HCT116 (cell line): ENCODE measurements at regions not wholly inside any gene's neighbourhood (a gene's known extent, or its start where the extent isn't known, plus 50 kb on each side); places are given as distances from the start of the nearest gene placed in this dataset.

Experiments used
- ATAC-seq: fragments of 200-7000 bp; cut with Tn5 transposase; 2 replicates; pipeline ENCODE4 v1.9.1; 2020; ENCODE audit warnings: mild to moderate bottlenecking, moderate library complexity
- BruUV-seq: library from RNA; stranded (reverse); fragments of 400-500 nt; replicated peaks from 2 replicates; lab custom pipeline; 2021; lab: Mats Ljungman, UMichigan
- CTCF ChIA-PET: fragments of 300-600 bp; sonication (Branson Sonifier 250); formaldehyde crosslinking; loops from one replicate; lab custom pipeline; 2021; ENCODE audit warnings: antibody characterized with exemption; lab: Charles Lee
- POLR2A ChIA-PET: fragments of 300-600, 350-600 bp; sonication (Branson Sonifier 250); formaldehyde crosslinking; loops from one replicate; lab custom pipeline; 2021; ENCODE audit warnings: antibody characterized with exemption; lab: Charles Lee
- RAD21 ChIA-PET, 2 experiments: fragments of 300-600 bp; sonication (Branson Sonifier 250); formaldehyde crosslinking; loops; one replicate each; lab custom pipeline; 2023; ENCODE audit warnings: low total read pairs in 2 of 2; ENCODE audit not compliant: uncharacterized antibody in 2 of 2, unreplicated experiment in 2 of 2, low non-redundant PET in 1 of 2; lab: Charles Lee
- DNase-seq: peaks from one replicate; pipeline ENCODE4 v3.0.0-alpha.2; 2010; ENCODE audit warnings: low read depth, low spot score
- H2AFZ ChIP-seq: fragments of 200-600 bp; shearing (Covaris generic), sonication (generic); 2 replicates; pipeline ENCODE4 v1.6.1; 2017; ENCODE audit warnings: low read depth, mixed run types, mixed read lengths, antibody characterized with exemption, low read length; ENCODE audit not compliant: poor library complexity, severe bottlenecking
- H3K27ac ChIP-seq: 2 replicates; pipeline ENCODE4 v1.5.1; 2012; ENCODE audit warnings: low read depth, low read length
- H3K27me3 ChIP-seq: fragments of 200-600 bp; sonication (generic); 2 replicates; pipeline ENCODE4 v1.6.1; 2016; ENCODE audit warnings: mixed run types, low read length, mixed read lengths; ENCODE audit not compliant: insufficient read depth
- H3K36me3 ChIP-seq, 2 experiments: fragments of 200-500 bp in 1 of 2; fragments of 200-600 bp in 1 of 2; sonication (Bioruptor generic) in 1 of 2; sonication (generic) in 1 of 2; 2 replicates each; pipeline versions ENCODE4 v1.5.1 to v1.6.1; 2014 to 2016; ENCODE audit warnings: low read length in 2 of 2, inconsistent platforms in 1 of 2, mixed read lengths in 1 of 2, mixed run types in 1 of 2; ENCODE audit not compliant: insufficient read depth in 2 of 2, control insufficient read depth in 1 of 2
- H3K4me1 ChIP-seq, 2 experiments: fragments of 200-600 bp in 1 of 2; sonication (generic) in 1 of 2; 2 replicates each; pipeline versions ENCODE4 v1.5.1 to v1.6.1; 2012 to 2017; ENCODE audit warnings: low read length in 2 of 2, inconsistent platforms in 1 of 2, mild to moderate bottlenecking in 1 of 2, mixed read lengths in 1 of 2, mixed run types in 1 of 2, moderate library complexity in 1 of 2; ENCODE audit not compliant: insufficient read depth in 2 of 2, control insufficient read depth in 1 of 2
- H3K4me2 ChIP-seq: fragments of 200-600 bp; sonication (generic); 2 replicates; pipeline ENCODE4 v1.6.1; 2017; ENCODE audit warnings: mixed run types, low read length, mixed read lengths
- H3K4me3 ChIP-seq, 2 experiments: fragments of 200-600 bp in 1 of 2; sonication (generic) in 1 of 2; replicated peaks in 1 of 2; 2 replicates each; pipeline ENCODE4 v1.5.1; 2011 to 2016; ENCODE audit warnings: low read length in 2 of 2, control low read depth in 1 of 2, low read depth in 1 of 2, mild to moderate bottlenecking in 1 of 2, mixed read lengths in 1 of 2, mixed run types in 1 of 2
- H3K79me2 ChIP-seq: fragments of 200-600 bp; sonication (generic); 2 replicates; pipeline ENCODE4 v1.6.1; 2017; ENCODE audit warnings: mild to moderate bottlenecking, mixed run types, low read length, moderate library complexity, mixed read lengths; ENCODE audit not compliant: insufficient read depth
- H3K9ac ChIP-seq: fragments of 200-600 bp; sonication (generic); 2 replicates; pipeline ENCODE4 v1.6.1; 2016; ENCODE audit warnings: low read length, mixed read lengths
- H3K9me2 ChIP-seq: fragments of 200-600 bp; sonication (generic), shearing (Covaris generic); 2 replicates; pipeline ENCODE4 v1.6.1; 2017; ENCODE audit warnings: mixed run types, mild to moderate bottlenecking, moderate library complexity; ENCODE audit not compliant: insufficient read depth
- H3K9me3 ChIP-seq, 2 experiments: fragments of 200-500 bp in 1 of 2; fragments of 200-600 bp in 1 of 2; sonication (Bioruptor generic) in 1 of 2; sonication (generic) in 1 of 2; 2 replicates each; pipeline ENCODE4 v1.6.1; 2014 to 2017; ENCODE audit warnings: low read length in 2 of 2, mixed read lengths in 2 of 2, inconsistent platforms in 1 of 2, low read depth in 1 of 2, mild to moderate bottlenecking in 1 of 2, mixed run types in 1 of 2, moderate library complexity in 1 of 2; ENCODE audit not compliant: control insufficient read depth in 1 of 2, insufficient read depth in 1 of 2
- H4K20me1 ChIP-seq: fragments of 200-600 bp; sonication (generic), shearing (Covaris generic); 2 replicates; pipeline ENCODE4 v1.6.1; 2017; ENCODE audit warnings: mixed run types, mild to moderate bottlenecking, moderate library complexity; ENCODE audit not compliant: insufficient read depth
- CTCF ChIP-seq, 3 experiments: fragments of 200-600 bp in 1 of 3; sonication (generic) in 1 of 3; IDR thresholded peaks in 2 of 3; conservative IDR thresholded peaks in 1 of 3; 2 replicates each; pipeline ENCODE4 v1.5.1; 2012 to 2017; ENCODE audit warnings: low read depth in 2 of 3, low read length in 2 of 3, antibody characterized with exemption in 1 of 3, borderline replicate concordance in 1 of 3, control low read depth in 1 of 3, mild to moderate bottlenecking in 1 of 3, mixed read lengths in 1 of 3, mixed run types in 1 of 3, moderate library complexity in 1 of 3; ENCODE audit not compliant: insufficient read depth in 1 of 3
- ELF1 ChIP-seq: IDR thresholded peaks from 2 replicates; pipeline ENCODE4 v1.6.1; 2012; ENCODE audit warnings: low read depth, borderline replicate concordance
- EZH2 ChIP-seq: fragments of 200-600 bp; sonication (generic); IDR thresholded peaks from 2 replicates; pipeline ENCODE4 v1.6.1; 2017; ENCODE audit warnings: antibody characterized with exemption, mixed run types
- EZH2phosphoT487 ChIP-seq: fragments of 200-600 bp; IDR thresholded peaks from 2 replicates; pipeline ENCODE4 v1.6.1; 2018; ENCODE audit warnings: antibody characterized with exemption, borderline replicate concordance
- FOSL1 ChIP-seq: IDR thresholded peaks from 2 replicates; pipeline ENCODE4 v1.6.1; 2012; ENCODE audit warnings: low read depth
- JUND ChIP-seq: IDR thresholded peaks from 2 replicates; pipeline ENCODE4 v1.6.1; 2012
- POLR2A ChIP-seq: IDR thresholded peaks from 2 replicates; pipeline ENCODE4 v1.7.0; 2011; ENCODE audit warnings: borderline replicate concordance; ENCODE audit not compliant: insufficient read depth, insufficient read length; ENCODE audit errors: extremely low read depth
- RAD21 ChIP-seq: IDR thresholded peaks from 2 replicates; pipeline ENCODE4 v1.6.1; 2012; ENCODE audit warnings: low read depth, mild to moderate bottlenecking
- REST ChIP-seq: IDR thresholded peaks from 2 replicates; pipeline ENCODE4 v1.6.1; 2012; ENCODE audit warnings: low read depth
- SIN3A ChIP-seq: IDR thresholded peaks from 2 replicates; pipeline ENCODE4 v1.6.1; 2012; ENCODE audit warnings: low read depth
- SP1 ChIP-seq: IDR thresholded peaks from 2 replicates; pipeline ENCODE4 v1.6.1; 2012; ENCODE audit warnings: low read depth
- SRF ChIP-seq: IDR thresholded peaks from 2 replicates; pipeline ENCODE4 v1.6.1; 2012; ENCODE audit warnings: low read depth
- TCF7L2 ChIP-seq: IDR thresholded peaks from 2 replicates; pipeline ENCODE4 v1.7.0; 2011; ENCODE audit warnings: borderline replicate concordance, inconsistent platforms; ENCODE audit not compliant: insufficient read depth, insufficient read length; ENCODE audit errors: extremely low read depth
- YY1 ChIP-seq: IDR thresholded peaks from 2 replicates; pipeline ENCODE4 v1.6.1; 2011; ENCODE audit warnings: low read length, low read depth, moderate library complexity, mild to moderate bottlenecking; ENCODE audit not compliant: insufficient replicate concordance; ENCODE audit errors: extremely low read depth
- ZBTB33 ChIP-seq: IDR thresholded peaks from 2 replicates; pipeline ENCODE4 v1.6.1; 2011; ENCODE audit warnings: mild to moderate bottlenecking, low read length, moderate library complexity; ENCODE audit not compliant: insufficient replicate concordance; ENCODE audit errors: extremely low read depth
- ZFX ChIP-seq: fragments of 450-650 bp; IDR thresholded peaks from 2 replicates; pipeline ENCODE4 v1.6.1; 2017
- ZNF274 ChIP-seq: fragments of 200-500 bp; sonication (Bioruptor generic); IDR thresholded peaks from 2 replicates; pipeline ENCODE4 v1.6.1; 2014; ENCODE audit warnings: mild to moderate bottlenecking, low read depth, low read length, inconsistent platforms
- intact Hi-C: fragments of 100-400 bp; cut with micrococcal nuclease; formaldehyde crosslinking; loops from 2 replicates; pipeline ENCODE4 v1.10.0; 2022

GRCh38 chr1:228976316-228976715, 241.0 kb downstream of the RHOU start (continued):
- TF ChIP-seq CTCF (IDR thresholded peaks at IDR 0.05 in 2 of 3, conservative IDR thresholded peaks at IDR 0.05 in 1 of 3; ENCODE audit: borderline replicate concordance in 1 of 3, insufficient read depth in 1 of 3, low read depth in 2 of 3, low read length in 2 of 3) (no peak), EZH2phosphoT487 (no peak), ZNF274 (no peak), RAD21 (no peak)
- TF ChIP-seq, all 23 proteins: peak for 0

- no peak for ATAC-seq
- Histone ChIP-seq H3K27me3 (no peaks in the 10 kb centered on the region), H3K36me3 (no peaks in the 10 kb centered on the region), H3K27ac (no peak overlapping the region), H3K4me1 (no peaks in the 10 kb centered on the region), H2AFZ (no peak overlapping the region), H3K4me3 (no peak overlapping the region), H3K9ac (no peak overlapping the region), H3K79me2 (no peaks in the 10 kb centered on the region), H3K9me2 (no peaks in the 10 kb centered on the region), H4K20me1 (no peaks in the 10 kb centered on the region), H3K4me2 (no peak overlapping the region), H3K9me3 (no peaks in the 10 kb centered on the region)
- RAD21 ChIA-PET, result no interaction called here
- intact Hi-C loops, result no loop called here
- CTCF ChIA-PET, result no interaction called here
- DNase-seq, result no peak
- TF ChIP-seq SRF (no peak), SP1 (no peak), EZH2 (no peak), JUND (no peak), TCF7L2 (no peak), ZFX (no peak), ZBTB33 (no peak), ZNF274 (no peak), ELF1 (no peak), SIN3A (no peak), POLR2A (no peak), YY1 (no peak), FOSL1 (no peak), REST (no peak)
- POLR2A ChIA-PET, result no interaction called here
- BruUV-seq, result no TSS peak
Observed at GRCh38 chr1:228977307-228977706, 242.0 kb downstream of the RHOU start.
